Caco-2 (cell line): ENCODE measurements at regions not wholly inside any gene's neighbourhood (a gene's known extent, or its start where the extent isn't known, plus 50 kb on each side); places are given as distances from the start of the nearest gene placed in this dataset.

Source experiments
- BruUV-seq: library from RNA; stranded (reverse); fragments of 400-500 nt; replicated peaks from 2 replicates; lab custom pipeline; 2021; lab: Mats Ljungman, UMichigan
- CTCF ChIA-PET: fragments of 300-600 bp; sonication (Branson Sonifier 250); formaldehyde crosslinking; loops from one replicate; lab custom pipeline; 2022; ENCODE audit warnings: antibody characterized with exemption; lab: Charles Lee
- POLR2A ChIA-PET: fragments of 300-600 bp; sonication (Branson Sonifier 250); formaldehyde crosslinking; loops from one replicate; lab custom pipeline; 2022; ENCODE audit warnings: antibody characterized with exemption; lab: Charles Lee
- DNase-seq, 2 experiments: peaks; one replicate each; pipeline versions ENCODE4 v3.0.0 to v3.0.0-alpha.2; 2020 to 2022
- H3K27me3 ChIP-seq: replicated peaks from 2 replicates; pipeline ENCODE4 v1.6.0; 2011; ENCODE audit warnings: low read length; ENCODE audit not compliant: control insufficient read depth, insufficient read depth
- H3K36me3 ChIP-seq: 2 replicates; pipeline ENCODE4 v1.5.1; 2011; ENCODE audit warnings: low read length; ENCODE audit not compliant: control insufficient read depth, insufficient read depth
- H3K4me1 ChIP-seq: fragments of 250-450 bp; sonication (Bioruptor Pico); 2 replicates; pipeline ENCODE4 v1.5.1; 2020; ENCODE audit warnings: mild to moderate bottlenecking
- H3K4me3 ChIP-seq: 2 replicates; pipeline ENCODE4 v1.5.1; 2011; ENCODE audit warnings: low read depth, mild to moderate bottlenecking, control low read depth, low read length
- H3K9me3 ChIP-seq: fragments of 250-450 bp; sonication (Bioruptor Pico); 2 replicates; pipeline ENCODE4 v1.5.1; 2020; ENCODE audit warnings: mild to moderate bottlenecking, moderate library complexity
- H3K27ac Mint-ChIP-seq: one replicate; pipeline ENCODE4 v1.8.0; 2022; ENCODE audit warnings: mixed read lengths; ENCODE audit not compliant: unreplicated experiment
- H3K27me3 Mint-ChIP-seq: one replicate; pipeline ENCODE4 v1.8.0; 2022; ENCODE audit warnings: mixed read lengths; ENCODE audit not compliant: insufficient read depth, unreplicated experiment
- H3K36me3 Mint-ChIP-seq: one replicate; pipeline ENCODE4 v1.8.0; 2022; ENCODE audit warnings: mild to moderate bottlenecking, mixed read lengths; ENCODE audit not compliant: insufficient read depth, unreplicated experiment
- H3K4me1 Mint-ChIP-seq: one replicate; pipeline ENCODE4 v1.8.0; 2022; ENCODE audit warnings: low read depth, mixed read lengths; ENCODE audit not compliant: unreplicated experiment
- H3K4me3 Mint-ChIP-seq: one replicate; pipeline ENCODE4 v1.8.0; 2022; ENCODE audit warnings: mild to moderate bottlenecking, moderate library complexity, mixed read lengths; ENCODE audit not compliant: unreplicated experiment
- H3K9me3 Mint-ChIP-seq: one replicate; pipeline ENCODE4 v1.8.0; 2022; ENCODE audit warnings: mixed read lengths; ENCODE audit not compliant: unreplicated experiment
- intact Hi-C: fragments of 100-400 bp; cut with micrococcal nuclease; formaldehyde crosslinking; loops from one replicate; pipeline ENCODE4 v1.10.0; 2022; ENCODE audit not compliant: unreplicated experiment
- TF ChIP-seq, protein P1 (sequence below), 2 experiments: fragments of 200-600 bp in 1 of 2; IDR thresholded peaks; 1 replicate in 1 of 2; 2 replicates in 1 of 2; pipeline versions ENCODE4 v1.5.1 to v1.8.0; 2011 to 2022; ENCODE audit warnings: antibody characterized with exemption in 1 of 2, control low read depth in 1 of 2, inconsistent platforms in 1 of 2, low read depth in 1 of 2, low read length in 1 of 2, mild to moderate bottlenecking in 1 of 2, moderate library complexity in 1 of 2; ENCODE audit not compliant: insufficient read depth in 1 of 2, severe bottlenecking in 1 of 2, unreplicated experiment in 1 of 2

DNA sequence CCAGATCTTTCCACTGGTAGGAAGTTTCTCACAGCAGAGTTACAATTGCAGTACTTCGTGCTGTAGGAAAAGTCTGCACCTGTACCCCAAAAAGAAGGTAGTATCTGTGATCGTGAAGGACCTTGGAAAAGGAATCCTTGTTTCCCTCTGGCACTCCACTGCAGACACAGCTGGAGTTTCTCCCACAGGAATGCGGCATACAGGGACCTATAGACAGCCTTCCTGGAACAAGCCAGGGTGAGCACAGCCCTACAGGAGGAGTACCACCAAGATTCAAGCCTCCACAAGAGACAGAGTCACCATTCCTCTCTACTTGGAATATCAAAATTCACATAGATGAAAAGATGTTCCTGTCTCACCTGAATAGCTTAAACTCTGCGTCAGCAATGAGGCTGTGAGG, 372.4 kb downstream of the CMPK2 start:
- Mint-ChIP-seq H3K27me3 (peaks cover 6% of the 10 kb centered on the region), H3K4me3 (no peak overlapping the region), H3K9me3 (no peaks in the 10 kb centered on the region), H3K27ac (no peak overlapping the region), H3K4me1 (no peaks in the 10 kb centered on the region), H3K36me3 (no peaks in the 10 kb centered on the region)
- no peaks in the 10 kb centered on the region for H3K36me3 ChIP-seq
- ChIA-PET CTCF (no interaction called here), POLR2A (no interaction called here)
- DNase-seq: no peak
- TF ChIP-seq, protein P1, sequence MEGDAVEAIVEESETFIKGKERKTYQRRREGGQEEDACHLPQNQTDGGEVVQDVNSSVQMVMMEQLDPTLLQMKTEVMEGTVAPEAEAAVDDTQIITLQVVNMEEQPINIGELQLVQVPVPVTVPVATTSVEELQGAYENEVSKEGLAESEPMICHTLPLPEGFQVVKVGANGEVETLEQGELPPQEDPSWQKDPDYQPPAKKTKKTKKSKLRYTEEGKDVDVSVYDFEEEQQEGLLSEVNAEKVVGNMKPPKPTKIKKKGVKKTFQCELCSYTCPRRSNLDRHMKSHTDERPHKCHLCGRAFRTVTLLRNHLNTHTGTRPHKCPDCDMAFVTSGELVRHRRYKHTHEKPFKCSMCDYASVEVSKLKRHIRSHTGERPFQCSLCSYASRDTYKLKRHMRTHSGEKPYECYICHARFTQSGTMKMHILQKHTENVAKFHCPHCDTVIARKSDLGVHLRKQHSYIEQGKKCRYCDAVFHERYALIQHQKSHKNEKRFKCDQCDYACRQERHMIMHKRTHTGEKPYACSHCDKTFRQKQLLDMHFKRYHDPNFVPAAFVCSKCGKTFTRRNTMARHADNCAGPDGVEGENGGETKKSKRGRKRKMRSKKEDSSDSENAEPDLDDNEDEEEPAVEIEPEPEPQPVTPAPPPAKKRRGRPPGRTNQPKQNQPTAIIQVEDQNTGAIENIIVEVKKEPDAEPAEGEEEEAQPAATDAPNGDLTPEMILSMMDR (IDR thresholded peaks at IDR 0.05; ENCODE audit: insufficient read depth in 1 of 2, low read depth in 1 of 2, low read length in 1 of 2, severe bottlenecking in 1 of 2, unreplicated experiment in 1 of 2): no peak
- H3K9me3 ChIP-seq: no peaks in the 10 kb centered on the region
- no peak overlapping the region for H3K4me3 ChIP-seq
- no peaks in the 10 kb centered on the region for H3K27me3 ChIP-seq
- no peaks in the 10 kb centered on the region for H3K4me1 ChIP-seq
- intact Hi-C loops: no loop called here
- no TSS peak for BruUV-seq

- Mint-ChIP-seq H3K4me3 (no peak overlapping the region), H3K27me3 (peaks cover 6% of the 10 kb centered on the region), H3K36me3 (no peaks in the 10 kb centered on the region), H3K9me3 (no peaks in the 10 kb centered on the region), H3K4me1 (no peaks in the 10 kb centered on the region), H3K27ac (no peak overlapping the region)
- TF ChIP-seq, protein P1 (IDR thresholded peaks at IDR 0.05; ENCODE audit: insufficient read depth in 1 of 2, low read depth in 1 of 2, low read length in 1 of 2, severe bottlenecking in 1 of 2, unreplicated experiment in 1 of 2): no peak
- Histone ChIP-seq H3K9me3 (no peaks in the 10 kb centered on the region), H3K4me1 (no peaks in the 10 kb centered on the region), H3K27me3 (no peaks in the 10 kb centered on the region), H3K36me3 (no peaks in the 10 kb centered on the region), H3K4me3 (no peak overlapping the region)
- DNase-seq: no peak
- CTCF ChIA-PET: no interaction called here
- POLR2A ChIA-PET: interaction anchor here (0.6 kb wide), 1 partner anchor 238 kb away, joined by 3 read pairs; no protein-coding TSS in a partner anchor
- BruUV-seq: no TSS peak
- intact Hi-C loops: no loop called here
These were observed 372.0 kb downstream of the CMPK2 start for GRCh38 chr2:6493669-6494068.

DNA sequence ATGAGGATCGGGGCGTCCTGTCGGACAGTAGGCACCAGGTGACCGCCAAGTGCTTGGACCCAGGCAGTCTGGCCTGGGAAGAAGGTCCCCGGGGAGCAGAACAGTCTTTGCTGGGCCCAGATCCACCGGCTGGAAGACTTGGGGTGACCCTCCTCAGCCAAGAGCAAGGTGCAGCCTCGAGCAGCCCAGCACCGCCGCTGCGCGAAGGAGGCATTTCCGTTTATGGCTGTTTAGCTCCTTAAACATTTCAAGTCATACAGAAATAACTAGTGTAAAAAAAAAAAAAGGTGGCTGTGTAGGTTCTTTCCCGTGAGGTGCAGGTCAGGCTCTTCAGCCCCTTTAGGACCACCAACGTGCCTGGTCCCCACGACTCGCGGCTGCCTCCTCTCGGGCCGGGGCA, 370.2 kb downstream of the CMPK2 start:
- Histone ChIP-seq H3K36me3 (no peaks in the 10 kb centered on the region), H3K9me3 (no peaks in the 10 kb centered on the region), H3K27me3 (no peaks in the 10 kb centered on the region), H3K4me3 (no peak overlapping the region), H3K4me1 (no peaks in the 10 kb centered on the region)
- peaks cover 6% of the 10 kb centered on the region for H3K27me3 Mint-ChIP-seq
- no peak overlapping the region for H3K27ac Mint-ChIP-seq
- H3K4me1 Mint-ChIP-seq: no peaks in the 10 kb centered on the region
- no peaks in the 10 kb centered on the region for H3K9me3 Mint-ChIP-seq
- TF ChIP-seq, protein P1 (IDR thresholded peaks at IDR 0.05; ENCODE audit: insufficient read depth in 1 of 2, low read depth in 1 of 2, low read length in 1 of 2, severe bottlenecking in 1 of 2, unreplicated experiment in 1 of 2): no peak
- BruUV-seq: no TSS peak
- ChIA-PET CTCF (no interaction called here), POLR2A (interaction anchor here (0.6 kb wide), 1 partner anchor 33 kb away, joined by 3 read pairs; no protein-coding TSS in a partner anchor)
- no peak overlapping the region for H3K4me3 Mint-ChIP-seq
- no peaks in the 10 kb centered on the region for H3K36me3 Mint-ChIP-seq
- no peak for DNase-seq
- intact Hi-C loops: no loop called here
